ENCODE measurements at regions not wholly inside any gene's neighbourhood (a gene's known extent, or its start where the extent isn't known, plus 50 kb on each side); places are given as distances from the start of the nearest gene placed in this dataset.

DNA sequence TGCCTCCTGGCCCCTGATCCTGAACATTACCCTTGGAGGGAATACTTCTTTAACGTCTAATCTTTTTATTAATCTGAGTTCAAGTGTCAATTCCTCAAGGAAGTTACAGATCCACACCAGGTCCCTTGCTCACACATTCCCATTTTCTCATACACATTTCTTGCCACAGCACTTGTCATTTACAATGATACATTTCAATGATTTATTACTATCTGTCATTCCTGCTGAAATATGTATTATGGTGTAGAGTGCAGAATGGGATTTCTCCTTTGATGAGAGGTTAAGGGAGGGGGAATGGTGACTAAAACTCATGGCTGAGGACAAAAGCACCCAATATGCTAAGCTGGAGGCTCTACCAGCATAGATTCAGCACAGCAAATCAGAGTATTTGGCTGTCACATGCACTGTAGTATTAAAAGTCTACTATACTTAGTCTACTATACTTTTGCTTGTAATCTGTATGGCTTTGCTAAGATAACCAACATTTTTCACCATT, 982.5 kb downstream of the TTLL7 start:
- no peak for TF ChIP-seq EP300 (IDR thresholded peaks at IDR 0.05)
- no peak for TF ChIP-seq POLR2AphosphoS5 (IDR thresholded peaks at IDR 0.05)
- TF ChIP-seq, protein P1, sequence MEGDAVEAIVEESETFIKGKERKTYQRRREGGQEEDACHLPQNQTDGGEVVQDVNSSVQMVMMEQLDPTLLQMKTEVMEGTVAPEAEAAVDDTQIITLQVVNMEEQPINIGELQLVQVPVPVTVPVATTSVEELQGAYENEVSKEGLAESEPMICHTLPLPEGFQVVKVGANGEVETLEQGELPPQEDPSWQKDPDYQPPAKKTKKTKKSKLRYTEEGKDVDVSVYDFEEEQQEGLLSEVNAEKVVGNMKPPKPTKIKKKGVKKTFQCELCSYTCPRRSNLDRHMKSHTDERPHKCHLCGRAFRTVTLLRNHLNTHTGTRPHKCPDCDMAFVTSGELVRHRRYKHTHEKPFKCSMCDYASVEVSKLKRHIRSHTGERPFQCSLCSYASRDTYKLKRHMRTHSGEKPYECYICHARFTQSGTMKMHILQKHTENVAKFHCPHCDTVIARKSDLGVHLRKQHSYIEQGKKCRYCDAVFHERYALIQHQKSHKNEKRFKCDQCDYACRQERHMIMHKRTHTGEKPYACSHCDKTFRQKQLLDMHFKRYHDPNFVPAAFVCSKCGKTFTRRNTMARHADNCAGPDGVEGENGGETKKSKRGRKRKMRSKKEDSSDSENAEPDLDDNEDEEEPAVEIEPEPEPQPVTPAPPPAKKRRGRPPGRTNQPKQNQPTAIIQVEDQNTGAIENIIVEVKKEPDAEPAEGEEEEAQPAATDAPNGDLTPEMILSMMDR (IDR thresholded peaks at IDR 0.05) = no peak
- no peak for ATAC-seq
- no peaks in the 10 kb centered on the region for H3K36me3 ChIP-seq
- no peak overlapping the region for H3K27ac ChIP-seq
- H3K9me3 ChIP-seq = peaks cover 0 to 14% (median 0%) of the 10 kb centered on the region in 3 donors
- WGBS, 2 donors (ENCODE audit: low coverage in 1 of 2) = 68 to 71% methylated on average over 1 of the region's 1 CpG
- H3K4me3 ChIP-seq = no peak overlapping the region
- no peaks in the 10 kb centered on the region for H3K4me1 ChIP-seq
- no peaks in the 10 kb centered on the region for H3K27me3 ChIP-seq

GRCh38 chr1:83015163-83015562, 983.8 kb downstream of the TTLL7 start:
- Histone ChIP-seq H3K27ac (no peak overlapping the region), H3K9me3 (peaks cover 0 to 4% (median 0%) of the 10 kb centered on the region in 3 donors), H3K36me3 (no peaks in the 10 kb centered on the region), H3K27me3 (no peaks in the 10 kb centered on the region), H3K4me1 (no peaks in the 10 kb centered on the region), H3K4me3 (no peak overlapping the region)
- no peak for ATAC-seq
- no peak for TF ChIP-seq POLR2A (IDR thresholded peaks at IDR 0.05)
- TF ChIP-seq POLR2AphosphoS5 (IDR thresholded peaks at IDR 0.05) = no peak
- TF ChIP-seq, protein P1 (IDR thresholded peaks at IDR 0.05) = no peak
- no peak for TF ChIP-seq EP300 (IDR thresholded peaks at IDR 0.05)
- WGBS, 2 donors (ENCODE audit: low coverage in 1 of 2) = 85 to 88% methylated on average over 2 of the region's 2 CpGs

- no peaks in the 10 kb centered on the region for H3K9me3 ChIP-seq
- H3K4me3 ChIP-seq = no peak overlapping the region
- no peaks in the 10 kb centered on the region for H3K4me1 ChIP-seq
- no peaks in the 10 kb centered on the region for H3K36me3 ChIP-seq
- ATAC-seq = no peak
- no peak overlapping the region for H3K27ac ChIP-seq
- no peaks in the 10 kb centered on the region for H3K27me3 ChIP-seq
- TF ChIP-seq EP300 (IDR thresholded peaks at IDR 0.05) (no peak), POLR2A (IDR thresholded peaks at IDR 0.05) (no peak), POLR2AphosphoS5 (IDR thresholded peaks at IDR 0.05) (no peak)
- TF ChIP-seq, protein P1 (IDR thresholded peaks at IDR 0.05) = no peak
Measured at GRCh38 chr1:83012950-83013349, 986.0 kb downstream of the TTLL7 start.

GRCh38 chr1:83011265-83011664, 987.7 kb downstream of the TTLL7 start:
- no peak for ATAC-seq
- no peak overlapping the region for H3K27ac ChIP-seq
- no peak overlapping the region for H3K4me3 ChIP-seq
- no peaks in the 10 kb centered on the region for H3K9me3 ChIP-seq
- H3K4me1 ChIP-seq = no peaks in the 10 kb centered on the region
- H3K27me3 ChIP-seq = no peaks in the 10 kb centered on the region
- TF ChIP-seq EP300 (IDR thresholded peaks at IDR 0.05) (no peak), POLR2A (IDR thresholded peaks at IDR 0.05) (no peak), POLR2AphosphoS5 (IDR thresholded peaks at IDR 0.05) (no peak)
- TF ChIP-seq, protein P1 (IDR thresholded peaks at IDR 0.05) = no peak
- 100% methylated on average over 1 of the region's 1 CpG for WGBS, 2 donors (ENCODE audit: low coverage in 1 of 2)
- H3K36me3 ChIP-seq = no peaks in the 10 kb centered on the region

GRCh38 chr1:83006271-83006670, 992.7 kb downstream of the TTLL7 start:
- Histone ChIP-seq H3K4me3 (no peak overlapping the region), H3K36me3 (no peaks in the 10 kb centered on the region), H3K27ac (no peak overlapping the region), H3K27me3 (no peaks in the 10 kb centered on the region), H3K9me3 (no peaks in the 10 kb centered on the region), H3K4me1 (no peaks in the 10 kb centered on the region)
- no peak for ATAC-seq
- WGBS, 2 donors (ENCODE audit: low coverage in 1 of 2) = 100% methylated on average over 1 to 2 of the region's 3 CpGs
- no peak for TF ChIP-seq POLR2A (IDR thresholded peaks at IDR 0.05)
- no peak for TF ChIP-seq EP300 (IDR thresholded peaks at IDR 0.05)
